ENCODE measurements at regions not wholly inside any gene's neighbourhood (a gene's known extent, or its start where the extent isn't known, plus 50 kb on each side); places are given as distances from the start of the nearest gene placed in this dataset.

DNA sequence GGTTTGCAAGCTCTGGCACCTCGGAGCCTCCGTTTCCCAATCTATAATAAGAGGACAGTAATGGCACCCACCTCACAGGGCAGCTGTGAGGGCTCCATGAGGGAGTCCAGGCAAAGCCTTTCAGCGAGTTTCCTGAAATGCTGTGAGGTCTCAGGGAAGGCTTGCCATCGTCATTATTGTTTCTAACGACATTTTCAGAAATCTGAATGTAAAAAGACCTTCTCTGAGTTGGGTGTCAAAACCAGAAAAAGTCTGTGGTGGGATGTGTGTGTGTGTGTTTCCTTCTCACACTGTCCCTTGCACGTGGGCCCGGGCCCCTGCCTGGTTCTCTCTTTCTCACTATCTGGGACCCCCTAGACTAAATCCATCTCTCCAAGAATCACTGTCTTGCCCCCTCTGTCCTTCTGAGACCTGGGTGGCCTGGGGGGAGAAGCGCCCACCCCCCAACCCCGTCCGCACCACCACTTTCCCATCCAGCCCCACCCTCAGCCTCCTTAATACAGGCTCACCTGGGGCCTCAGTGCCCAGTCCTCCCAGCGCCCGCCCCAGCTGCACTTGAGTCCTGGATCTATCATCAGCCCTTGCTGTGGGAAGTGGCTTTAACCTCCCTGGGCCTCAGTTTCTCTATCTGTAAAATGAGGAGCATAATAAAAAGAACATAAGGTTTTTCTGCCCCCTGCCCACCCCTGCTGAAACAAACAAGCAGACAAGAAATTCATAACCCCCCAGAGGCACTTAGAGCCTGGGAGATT lies 180.3 kb downstream of the C9orf50 start:
- no peak for DNase-seq (ENCODE audit: low read depth)
- TF ChIP-seq, protein P1, sequence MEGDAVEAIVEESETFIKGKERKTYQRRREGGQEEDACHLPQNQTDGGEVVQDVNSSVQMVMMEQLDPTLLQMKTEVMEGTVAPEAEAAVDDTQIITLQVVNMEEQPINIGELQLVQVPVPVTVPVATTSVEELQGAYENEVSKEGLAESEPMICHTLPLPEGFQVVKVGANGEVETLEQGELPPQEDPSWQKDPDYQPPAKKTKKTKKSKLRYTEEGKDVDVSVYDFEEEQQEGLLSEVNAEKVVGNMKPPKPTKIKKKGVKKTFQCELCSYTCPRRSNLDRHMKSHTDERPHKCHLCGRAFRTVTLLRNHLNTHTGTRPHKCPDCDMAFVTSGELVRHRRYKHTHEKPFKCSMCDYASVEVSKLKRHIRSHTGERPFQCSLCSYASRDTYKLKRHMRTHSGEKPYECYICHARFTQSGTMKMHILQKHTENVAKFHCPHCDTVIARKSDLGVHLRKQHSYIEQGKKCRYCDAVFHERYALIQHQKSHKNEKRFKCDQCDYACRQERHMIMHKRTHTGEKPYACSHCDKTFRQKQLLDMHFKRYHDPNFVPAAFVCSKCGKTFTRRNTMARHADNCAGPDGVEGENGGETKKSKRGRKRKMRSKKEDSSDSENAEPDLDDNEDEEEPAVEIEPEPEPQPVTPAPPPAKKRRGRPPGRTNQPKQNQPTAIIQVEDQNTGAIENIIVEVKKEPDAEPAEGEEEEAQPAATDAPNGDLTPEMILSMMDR (conservative IDR thresholded peaks at IDR 0.05; ENCODE audit: low read length): no peak
- no peak overlapping the region for H3K4me3 ChIP-seq (ENCODE audit: low read length)

DNA sequence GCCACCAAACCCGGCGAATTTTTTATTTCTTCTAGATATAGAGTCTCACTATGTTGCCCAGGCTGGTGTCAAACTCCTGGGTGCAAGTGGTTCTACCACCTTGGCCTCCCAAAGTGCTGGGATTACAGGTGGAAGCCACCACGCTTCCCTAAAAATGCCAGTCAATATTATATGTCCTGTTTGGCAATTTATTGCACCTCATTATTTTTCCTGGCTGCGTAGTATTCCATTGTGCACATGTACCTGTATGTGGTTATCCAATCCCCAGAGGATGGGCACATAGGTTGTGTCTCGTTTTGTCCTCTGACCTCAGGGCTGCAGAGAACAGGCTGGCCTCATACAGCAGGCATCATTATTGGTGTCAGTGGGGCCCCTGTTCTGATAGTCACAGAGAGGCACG lies 181.7 kb downstream of the C9orf50 start:
- no peak for DNase-seq (ENCODE audit: low read depth)
- TF ChIP-seq, protein P1 (conservative IDR thresholded peaks at IDR 0.05; ENCODE audit: low read length): no peak
- H3K4me3 ChIP-seq (ENCODE audit: low read length): no peak overlapping the region

DNA sequence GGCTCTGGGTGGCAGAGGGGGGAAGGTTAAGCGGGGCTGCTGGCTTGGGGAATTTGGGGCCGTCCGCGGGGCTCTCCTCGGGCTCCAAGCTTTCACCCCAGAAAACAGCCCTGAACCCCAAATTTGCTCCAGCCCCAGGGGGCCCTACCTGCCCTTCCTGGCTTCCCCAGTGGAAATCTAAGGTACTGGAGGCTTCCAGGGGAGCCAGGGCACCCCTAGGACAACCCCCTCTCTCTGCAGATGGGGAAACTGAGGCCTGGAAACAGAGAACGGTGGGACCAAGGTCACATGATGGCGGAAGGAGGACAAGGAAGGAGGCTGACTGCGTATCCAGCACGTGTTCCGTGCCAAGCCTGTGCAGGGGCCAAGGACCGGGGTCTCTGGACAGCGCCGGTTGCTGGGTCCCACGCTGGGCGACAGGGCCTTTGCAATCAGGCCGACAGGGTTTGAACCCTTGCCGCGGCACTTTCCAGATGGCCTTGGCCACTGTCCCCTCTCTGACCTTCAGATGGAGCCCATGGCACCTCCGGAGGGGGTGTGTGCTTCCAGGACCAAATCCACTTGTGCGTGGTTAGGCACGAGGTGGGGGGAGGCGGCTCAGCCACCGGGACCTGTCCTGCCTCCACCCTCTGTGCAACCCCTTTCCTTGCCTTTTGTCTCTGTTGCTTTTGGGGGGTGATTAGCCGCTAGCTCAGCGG lies 183.1 kb downstream of the C9orf50 start:
- H3K4me3 ChIP-seq (ENCODE audit: low read length): peak overlapping the region; percentile 61
- TF ChIP-seq, protein P1 (conservative IDR thresholded peaks at IDR 0.05; ENCODE audit: low read length): no peak; the same call in 1 of the 2 replicates
- DNase-seq (ENCODE audit: low read depth): peak; percentile 8

DNA sequence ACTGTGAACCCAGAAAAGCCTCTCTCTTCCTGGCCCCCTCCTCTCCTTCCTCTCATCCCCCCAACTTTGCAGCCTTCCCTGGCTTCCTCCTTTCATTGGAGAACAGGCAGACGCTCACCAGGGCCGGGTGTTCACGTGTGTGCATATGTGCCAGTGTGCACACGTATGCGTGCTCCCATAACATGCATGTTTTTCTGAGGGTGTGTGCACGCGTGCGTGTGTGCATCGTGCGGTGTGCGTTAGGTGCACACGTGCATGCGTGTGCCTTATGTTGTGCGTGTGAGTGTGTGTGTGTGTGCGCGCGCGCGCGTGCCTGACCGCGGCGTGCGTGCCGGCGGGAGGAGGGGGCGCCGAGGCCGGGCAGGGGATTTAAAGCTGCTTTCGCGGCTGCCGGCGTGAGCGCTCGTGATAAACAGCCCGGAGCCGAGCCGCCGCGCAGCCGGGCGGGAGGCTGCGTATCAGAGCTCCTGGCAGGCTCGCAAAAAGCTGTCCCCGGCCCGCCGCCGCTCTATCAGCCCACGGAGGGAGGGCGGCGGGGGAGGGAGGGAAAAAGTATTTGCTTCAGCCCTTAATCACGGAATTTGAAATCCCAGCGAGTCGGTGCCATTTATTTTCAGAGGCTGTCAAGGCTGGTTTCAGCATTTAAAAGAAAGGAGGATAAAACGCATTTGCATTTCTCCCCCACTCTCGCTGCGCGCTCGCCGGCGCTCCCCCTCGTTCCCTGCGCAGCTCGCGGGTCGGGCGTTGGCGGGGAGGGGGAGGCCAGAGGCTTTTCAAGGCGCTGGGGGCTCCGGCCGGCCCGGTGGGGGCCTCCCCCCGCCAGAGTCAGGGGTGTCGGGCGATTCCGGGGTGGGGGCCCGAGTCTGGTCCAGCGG lies 183.9 kb downstream of the C9orf50 start:
- TF ChIP-seq, protein P1 (conservative IDR thresholded peaks at IDR 0.05; ENCODE audit: low read length): no peak
- DNase-seq (ENCODE audit: low read depth): peak; percentile 43
- H3K4me3 ChIP-seq (ENCODE audit: low read length): peak overlapping the region; percentile 61

DNA sequence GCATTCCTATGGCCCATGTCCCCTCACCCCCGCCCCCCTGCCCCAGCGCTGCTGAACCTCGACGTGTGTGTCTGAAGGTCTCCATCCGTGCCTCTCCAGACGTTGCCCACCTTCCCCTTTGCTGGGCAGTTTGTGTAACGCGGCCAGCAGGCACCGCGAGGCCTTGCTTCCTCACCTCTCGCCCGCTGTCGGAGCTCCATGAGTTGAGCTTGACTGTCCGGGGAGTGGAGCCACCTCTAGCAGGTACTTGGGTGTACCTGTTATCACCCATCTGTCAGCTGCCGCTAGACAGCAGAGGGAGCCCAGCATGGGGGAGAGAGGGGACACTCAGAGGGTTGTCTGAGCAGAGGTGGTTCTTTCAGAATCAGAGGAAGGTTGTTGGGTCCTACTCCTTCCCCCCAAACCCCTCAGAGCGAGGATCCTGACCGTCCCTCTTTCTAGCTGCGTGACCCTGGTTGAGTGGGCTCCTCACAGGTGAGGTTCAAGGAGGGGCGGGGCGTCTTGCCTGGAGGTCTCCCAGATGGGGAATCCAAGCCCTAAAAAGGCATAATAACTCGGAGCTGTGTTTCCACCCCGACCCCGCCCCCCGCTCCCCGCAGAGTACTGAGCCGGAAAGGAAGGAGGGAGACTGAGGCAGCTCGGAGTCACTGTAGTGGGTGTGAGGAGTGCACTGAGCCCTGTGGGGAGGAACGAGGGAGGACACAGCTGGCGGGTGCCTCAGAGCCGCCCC lies 184.7 kb downstream of the C9orf50 start:
- no peak for DNase-seq (ENCODE audit: low read depth)
- TF ChIP-seq, protein P1 (conservative IDR thresholded peaks at IDR 0.05; ENCODE audit: low read length): no peak
- H3K4me3 ChIP-seq (ENCODE audit: low read length): no peak overlapping the region

DNA sequence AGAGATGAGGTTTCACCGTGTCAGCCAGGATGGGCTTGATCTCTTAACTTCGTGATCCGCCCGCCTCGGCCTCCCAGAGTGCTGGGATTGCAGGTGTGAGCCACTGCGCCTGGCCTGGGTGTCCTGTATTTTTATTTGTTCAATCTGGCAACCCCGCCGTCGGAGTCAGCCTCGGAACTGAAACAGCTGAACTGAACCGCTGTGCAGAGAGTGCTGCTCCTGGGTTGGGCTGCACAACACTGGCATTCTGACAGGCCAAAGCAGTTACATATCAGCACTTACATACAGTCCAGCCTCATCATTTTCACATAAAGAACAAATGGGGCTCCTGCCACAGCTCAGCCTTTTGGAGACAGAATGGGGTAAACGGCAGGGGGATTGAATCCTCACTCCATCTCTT lies 185.6 kb downstream of the C9orf50 start:
- H3K4me3 ChIP-seq (ENCODE audit: low read length): no peak overlapping the region
- DNase-seq (ENCODE audit: low read depth): no peak
- TF ChIP-seq, protein P1 (conservative IDR thresholded peaks at IDR 0.05; ENCODE audit: low read length): no peak
